Stomach (tissue), 8 donors: ENCODE measurements at regions not wholly inside any gene's neighbourhood (a gene's known extent, or its start where the extent isn't known, plus 50 kb on each side); places are given as distances from the start of the nearest gene placed in this dataset.
A peak's percentile ranks its signal among the peaks of the same experiment; 100 is the strongest.

ENCODE experiments used
- DNase-seq, 2 donors: peaks; one replicate each; pipeline versions ENCODE4 v3.0.0 to v3.0.0-alpha.2; 2013 to 2019
- H3K27ac ChIP-seq, 5 donors: fragments of 200-600 bp in 4 of 5; sonication (generic) in 4 of 5; one replicate each; pipeline ENCODE4 v1.5.1; 2013 to 2019; ENCODE audit warnings: mild to moderate bottlenecking in 1 of 5, moderate library complexity in 1 of 5
- H3K27me3 ChIP-seq, 3 donors: fragments of 200-600 bp; sonication (generic); one replicate each; pipeline ENCODE4 v1.5.1; 2017 to 2019; ENCODE audit warnings: mixed run types in 1 of 3
- H3K36me3 ChIP-seq, 4 donors: fragments of 200-600 bp; sonication (generic); 1 replicate in 3 of 4; 2 replicates in 1 of 4; pipeline ENCODE4 v1.5.1; 2016 to 2019
- H3K4me1 ChIP-seq, 4 donors: fragments of 200-600 bp; sonication (generic); one replicate each; pipeline ENCODE4 v1.5.1; 2016 to 2019
- H3K4me3 ChIP-seq, 4 donors: fragments of 200-600 bp; sonication (generic) in 3 of 4; one replicate each; pipeline ENCODE4 v1.5.1; 2016 to 2019; ENCODE audit warnings: mild to moderate bottlenecking in 1 of 4
- H3K9me3 ChIP-seq, 4 donors: fragments of 200-600 bp; sonication (generic); one replicate each; pipeline ENCODE4 v1.5.1; 2016 to 2019
- CTCF ChIP-seq, 7 experiments: fragments of 450-650 bp in 4 of 7; fragments of 200-600 bp in 3 of 7; sonication (generic) in 3 of 7; IDR thresholded peaks; one replicate each; pipeline ENCODE4 v1.5.1; 2016 to 2019; ENCODE audit warnings: antibody characterized with exemption in 7 of 7, control low read depth in 2 of 7, mild to moderate bottlenecking in 1 of 7
- EP300 ChIP-seq: sonication (generic); formaldehyde crosslinking; IDR thresholded peaks from one replicate; pipeline ENCODE4 v1.6.1; 2017; ENCODE audit warnings: antibody characterized with exemption
- POLR2A ChIP-seq, 4 donors: fragments of 450-650 bp; IDR thresholded peaks; one replicate each; pipeline ENCODE4 v1.6.1; 2016; ENCODE audit warnings: antibody characterized with exemption in 4 of 4, control low read depth in 2 of 4, mild to moderate bottlenecking in 1 of 4, moderate library complexity in 1 of 4
- POLR2AphosphoS5 ChIP-seq, 3 donors: sonication (generic); formaldehyde crosslinking; IDR thresholded peaks; one replicate each; pipeline ENCODE4 v1.6.1; 2016; ENCODE audit warnings: antibody characterized with exemption in 3 of 3
- WGBS, 5 donors: extraction: QIAGEN DNeasy Blood & Tissue Kit in 3 of 5; methylation state at CpG; one replicate each; pipeline versions ENCODE4 v1.1.5 to v1.1.7; 2013 to 2018; 5-methylcytosine and 5-hydroxymethylcytosine counted together
- intact Hi-C: fragments of 100-400 bp; cut with DNase I; formaldehyde crosslinking; loops from one replicate; pipeline ENCODE4 v1.15.1; 2023; ENCODE audit warnings: low total_unique reads
- donor health status: healthy with polysubstance abuse.
- donor health status: Bipolar disorder and iron deficiency.
- donor health status: healthy.

- intact Hi-C loops = no loop called here
- H3K27ac ChIP-seq = no peak overlapping the region
Measured at GRCh38 chr2:138356178-138356577, 145.4 kb upstream of the SPOPL start.

GRCh38 chr2:138359532-138359931, 142.0 kb upstream of the SPOPL start:
- intact Hi-C loops = no loop called here
- H3K36me3 ChIP-seq = no peaks in the 10 kb centered on the region
- H3K4me3 ChIP-seq = no peak overlapping the region
- TF ChIP-seq POLR2A (IDR thresholded peaks at IDR 0.05) (no peak), POLR2AphosphoS5 (IDR thresholded peaks at IDR 0.05) (no peak), CTCF (IDR thresholded peaks at IDR 0.05) (no peak)
- H3K9me3 ChIP-seq = no peaks in the 10 kb centered on the region
- H3K4me1 ChIP-seq = peaks cover 0 to 33% (median 12%) of the 10 kb centered on the region in 4 donors
- WGBS, 5 donors = 94 to 100% (median 100%) methylated on average over 1 of the region's 1 CpG
- no peak for DNase-seq
- H3K27me3 ChIP-seq = no peaks in the 10 kb centered on the region
- no peak overlapping the region for H3K27ac ChIP-seq

More at GRCh38 chr2:138356178-138356577, 145.4 kb upstream of the SPOPL start:
- no peaks in the 10 kb centered on the region for H3K36me3 ChIP-seq
- H3K4me1 ChIP-seq = peaks cover 0 to 15% (median 8%) of the 10 kb centered on the region in 4 donors
- peak in 1 of 2 donors; percentile 42 for DNase-seq
- 21 to 31% (median 25%) methylated on average over 4 of the region's 4 CpGs for WGBS, 5 donors
- no peaks in the 10 kb centered on the region for H3K9me3 ChIP-seq
- no peaks in the 10 kb centered on the region for H3K27me3 ChIP-seq
- no peak overlapping the region for H3K4me3 ChIP-seq
- TF ChIP-seq POLR2AphosphoS5 (IDR thresholded peaks at IDR 0.05) (no peak), CTCF (IDR thresholded peaks at IDR 0.05) (no peak), EP300 (no peak), POLR2A (IDR thresholded peaks at IDR 0.05) (no peak)

- DNase-seq = no peak
- TF ChIP-seq POLR2A (IDR thresholded peaks at IDR 0.05) = no peak
- TF ChIP-seq POLR2AphosphoS5 (IDR thresholded peaks at IDR 0.05) = no peak
- TF ChIP-seq CTCF (IDR thresholded peaks at IDR 0.05) = no peak
- TF ChIP-seq EP300 = no peak
- WGBS, 5 donors = 75 to 96% (median 95%) methylated on average over 1 of the region's 1 CpG
Measured at GRCh38 chr2:138364554-138365162, 136.9 kb upstream of the SPOPL start.

DNA sequence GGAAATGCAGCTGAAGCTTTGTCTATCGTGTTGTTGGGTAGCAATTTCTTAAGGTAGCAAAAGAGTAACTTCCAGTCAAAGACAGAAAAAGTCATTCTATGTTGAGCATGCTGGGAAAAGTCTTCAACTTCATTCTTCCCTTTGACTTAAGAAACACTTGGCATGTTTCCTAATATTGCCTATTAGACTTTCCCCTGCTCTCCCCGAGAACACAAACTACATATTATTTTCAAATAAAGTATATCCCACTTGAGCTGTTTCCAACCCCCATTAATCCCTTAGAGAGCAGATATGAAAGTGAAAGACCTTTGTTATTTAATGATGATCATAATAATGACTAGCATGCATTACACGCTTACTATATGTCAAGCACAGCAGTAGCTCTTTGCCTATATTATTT, 136.0 kb upstream of the SPOPL start:
- DNase-seq = no peak
- no peak overlapping the region for H3K27ac ChIP-seq
- no peak for TF ChIP-seq CTCF (IDR thresholded peaks at IDR 0.05)
- TF ChIP-seq POLR2AphosphoS5 (IDR thresholded peaks at IDR 0.05) = no peak
- no peak for TF ChIP-seq EP300
- TF ChIP-seq POLR2A (IDR thresholded peaks at IDR 0.05) = no peak
- H3K27me3 ChIP-seq = no peaks in the 10 kb centered on the region
- intact Hi-C loops = no loop called here
- H3K4me3 ChIP-seq = no peak overlapping the region
- no peaks in the 10 kb centered on the region for H3K9me3 ChIP-seq
- H3K4me1 ChIP-seq = peaks cover 0 to 47% (median 18%) of the 10 kb centered on the region in 4 donors
- 62 to 76% (median 72%) methylated on average over 3 of the region's 3 CpGs for WGBS, 5 donors
- no peaks in the 10 kb centered on the region for H3K36me3 ChIP-seq

More at GRCh38 chr2:138364554-138365162, 136.9 kb upstream of the SPOPL start:
- intact Hi-C loops = no loop called here
- Histone ChIP-seq H3K27ac (no peak overlapping the region), H3K4me3 (no peak overlapping the region), H3K4me1 (peaks cover 0 to 47% (median 15%) of the 10 kb centered on the region in 4 donors), H3K36me3 (no peaks in the 10 kb centered on the region), H3K9me3 (no peaks in the 10 kb centered on the region), H3K27me3 (no peaks in the 10 kb centered on the region)
